Vagina (tissue), 2 donors: ENCODE measurements at regions not wholly inside any gene's neighbourhood (a gene's known extent, or its start where the extent isn't known, plus 50 kb on each side); places are given as distances from the start of the nearest gene placed in this dataset.

Experiments
- DNase-seq, 2 donors: peaks; one replicate each; pipeline ENCODE4 v3.0.0-alpha.2; 2017; ENCODE audit errors: extremely low spot score in 2 of 2
- H3K27ac ChIP-seq: fragments of 200-600 bp; sonication (generic); one replicate; pipeline ENCODE4 v1.5.1; 2019
- H3K27me3 ChIP-seq: fragments of 200-600 bp; sonication (generic); one replicate; pipeline ENCODE4 v1.5.1; 2019
- H3K36me3 ChIP-seq, 2 donors: fragments of 200-600 bp; sonication (generic); one replicate each; pipeline ENCODE4 v1.5.1; 2017 to 2019
- H3K4me1 ChIP-seq: fragments of 200-600 bp; sonication (generic); one replicate; pipeline ENCODE4 v1.5.1; 2019
- H3K4me3 ChIP-seq, 2 donors: fragments of 200-600 bp; sonication (generic); 1 replicate in 1 of 2; 2 replicates in 1 of 2; pipeline ENCODE4 v1.5.1; 2016 to 2019
- H3K9me3 ChIP-seq: fragments of 200-600 bp; sonication (generic); one replicate; pipeline ENCODE4 v1.5.1; 2019
- POLR2A ChIP-seq, 2 donors: fragments of 450-650 bp; IDR thresholded peaks; one replicate each; pipeline ENCODE4 v1.6.1; 2017; ENCODE audit warnings: antibody characterized with exemption in 2 of 2, mild to moderate bottlenecking in 2 of 2, moderate library complexity in 2 of 2
- POLR2AphosphoS5 ChIP-seq, 2 donors: sonication (generic); formaldehyde crosslinking; IDR thresholded peaks; one replicate each; pipeline ENCODE4 v1.9.0; 2017; ENCODE audit warnings: antibody characterized with exemption in 2 of 2, mild to moderate bottlenecking in 2 of 2, low read depth in 1 of 2; ENCODE audit not compliant: insufficient read depth in 1 of 2
- intact Hi-C: fragments of 100-400 bp; cut with DNase I; formaldehyde crosslinking; loops from one replicate; pipeline ENCODE4 v1.15.1; 2023
- TF ChIP-seq, protein P1 (sequence below), 3 experiments: fragments of 450-650 bp in 2 of 3; fragments of 200-600 bp in 1 of 3; sonication (generic) in 1 of 3; IDR thresholded peaks; one replicate each; pipeline ENCODE4 v1.5.1; 2017 to 2019; ENCODE audit warnings: antibody characterized with exemption in 3 of 3, mild to moderate bottlenecking in 2 of 3, moderate library complexity in 2 of 3

DNA sequence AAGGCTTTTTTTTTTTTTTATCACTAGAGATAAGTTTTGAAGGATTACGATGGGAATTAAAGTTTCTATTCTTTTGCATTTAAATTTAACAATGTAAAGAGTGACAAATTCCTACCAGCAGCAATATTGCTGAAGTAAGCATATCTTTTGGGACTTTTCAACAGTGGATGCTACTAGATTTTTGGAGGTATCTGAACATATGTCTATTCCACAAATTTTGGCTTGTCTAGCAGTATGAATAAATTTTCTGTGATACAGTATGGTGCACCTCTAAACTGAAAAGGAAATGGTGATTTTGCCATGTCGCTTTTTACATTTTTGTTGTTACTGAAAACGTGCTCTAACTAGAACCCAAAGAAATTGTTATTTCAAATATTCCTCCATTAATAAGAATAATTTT, 368.3 kb upstream of the MANEA start:
- TF ChIP-seq POLR2AphosphoS5 (IDR thresholded peaks at IDR 0.05; ENCODE audit: insufficient read depth in 1 of 2, low read depth in 1 of 2) (no peak), POLR2A (IDR thresholded peaks at IDR 0.05) (no peak)
- TF ChIP-seq, protein P1, sequence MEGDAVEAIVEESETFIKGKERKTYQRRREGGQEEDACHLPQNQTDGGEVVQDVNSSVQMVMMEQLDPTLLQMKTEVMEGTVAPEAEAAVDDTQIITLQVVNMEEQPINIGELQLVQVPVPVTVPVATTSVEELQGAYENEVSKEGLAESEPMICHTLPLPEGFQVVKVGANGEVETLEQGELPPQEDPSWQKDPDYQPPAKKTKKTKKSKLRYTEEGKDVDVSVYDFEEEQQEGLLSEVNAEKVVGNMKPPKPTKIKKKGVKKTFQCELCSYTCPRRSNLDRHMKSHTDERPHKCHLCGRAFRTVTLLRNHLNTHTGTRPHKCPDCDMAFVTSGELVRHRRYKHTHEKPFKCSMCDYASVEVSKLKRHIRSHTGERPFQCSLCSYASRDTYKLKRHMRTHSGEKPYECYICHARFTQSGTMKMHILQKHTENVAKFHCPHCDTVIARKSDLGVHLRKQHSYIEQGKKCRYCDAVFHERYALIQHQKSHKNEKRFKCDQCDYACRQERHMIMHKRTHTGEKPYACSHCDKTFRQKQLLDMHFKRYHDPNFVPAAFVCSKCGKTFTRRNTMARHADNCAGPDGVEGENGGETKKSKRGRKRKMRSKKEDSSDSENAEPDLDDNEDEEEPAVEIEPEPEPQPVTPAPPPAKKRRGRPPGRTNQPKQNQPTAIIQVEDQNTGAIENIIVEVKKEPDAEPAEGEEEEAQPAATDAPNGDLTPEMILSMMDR (IDR thresholded peaks at IDR 0.05), result no peak
- Histone ChIP-seq H3K4me3 (no peak overlapping the region), H3K27me3 (no peaks in the 10 kb centered on the region), H3K9me3 (no peaks in the 10 kb centered on the region), H3K27ac (no peak overlapping the region), H3K36me3 (no peaks in the 10 kb centered on the region), H3K4me1 (no peaks in the 10 kb centered on the region)
- no peak for DNase-seq
- intact Hi-C loops, result no loop called here

DNA sequence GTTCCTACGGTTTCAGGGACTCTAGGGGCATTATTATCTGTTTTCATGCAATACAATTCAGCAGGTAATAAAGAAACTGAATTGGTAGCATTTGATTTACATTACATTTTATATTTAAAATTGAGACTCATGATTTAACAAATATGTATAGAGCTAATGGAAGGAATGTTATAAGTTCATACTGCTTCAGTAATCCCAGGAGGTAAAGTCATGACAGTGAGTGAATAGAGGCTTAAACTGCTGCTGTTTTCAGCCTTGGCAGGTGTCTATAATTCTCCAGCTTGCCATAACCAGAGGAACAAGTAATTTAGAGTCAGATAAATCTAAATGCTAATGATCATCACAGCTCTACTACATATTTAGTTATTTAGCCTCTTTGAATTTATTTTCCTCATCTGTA, 360.8 kb upstream of the MANEA start:
- DNase-seq, result no peak
- Histone ChIP-seq H3K27ac (no peak overlapping the region), H3K36me3 (no peaks in the 10 kb centered on the region), H3K9me3 (no peaks in the 10 kb centered on the region), H3K27me3 (no peaks in the 10 kb centered on the region), H3K4me1 (no peaks in the 10 kb centered on the region), H3K4me3 (no peak overlapping the region)
- TF ChIP-seq, protein P1 (IDR thresholded peaks at IDR 0.05), result no peak
- intact Hi-C loops, result no loop called here

DNA sequence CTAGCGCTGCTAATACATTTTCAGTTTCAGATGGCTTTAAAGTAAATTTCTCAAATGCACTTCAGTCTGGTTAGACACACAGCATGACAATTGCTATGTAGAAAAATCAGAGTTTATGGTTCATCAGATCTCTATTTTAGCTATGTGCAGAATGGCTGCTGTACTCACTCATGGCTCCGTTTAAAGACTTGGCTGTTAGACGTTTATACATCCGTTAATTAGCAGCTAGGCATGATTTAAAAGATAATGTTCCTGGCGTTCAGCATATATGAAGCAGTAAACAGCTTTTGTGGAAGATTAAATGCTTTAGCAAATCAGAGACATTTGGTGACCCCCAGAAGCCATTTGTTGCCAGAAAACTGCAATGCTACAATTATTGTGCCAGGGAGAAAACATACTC, 350.0 kb upstream of the MANEA start:
- Histone ChIP-seq H3K27me3 (no peaks in the 10 kb centered on the region), H3K4me3 (no peak overlapping the region), H3K4me1 (no peaks in the 10 kb centered on the region), H3K36me3 (no peaks in the 10 kb centered on the region), H3K9me3 (no peaks in the 10 kb centered on the region), H3K27ac (no peak overlapping the region)
- DNase-seq, result no peak
- TF ChIP-seq POLR2AphosphoS5 (IDR thresholded peaks at IDR 0.05; ENCODE audit: insufficient read depth in 1 of 2, low read depth in 1 of 2) (no peak), POLR2A (IDR thresholded peaks at IDR 0.05) (no peak)
- TF ChIP-seq, protein P1 (IDR thresholded peaks at IDR 0.05), result no peak
- intact Hi-C loops, result no loop called here

DNA sequence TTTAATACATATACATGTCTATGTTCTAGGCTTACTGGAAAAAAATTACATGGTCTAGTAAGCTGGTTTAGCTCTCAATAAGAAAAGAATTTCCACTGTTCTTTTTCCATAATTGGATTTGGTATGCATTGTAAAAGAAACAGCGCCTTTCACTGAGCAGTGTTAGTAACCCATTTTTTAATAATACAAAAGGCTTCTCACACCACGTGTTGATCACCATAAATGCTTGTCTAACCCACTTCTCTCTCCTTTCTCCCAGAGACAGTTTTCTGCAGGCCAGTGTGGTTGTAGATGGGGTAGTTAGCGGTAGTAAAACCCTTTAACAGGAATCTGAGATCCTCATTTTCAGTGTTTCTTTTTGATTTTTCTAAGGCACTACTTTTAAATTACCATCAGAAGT, 348.7 kb upstream of the MANEA start:
- Histone ChIP-seq H3K36me3 (no peaks in the 10 kb centered on the region), H3K4me3 (no peak overlapping the region), H3K9me3 (no peaks in the 10 kb centered on the region), H3K27me3 (no peaks in the 10 kb centered on the region), H3K4me1 (no peaks in the 10 kb centered on the region), H3K27ac (no peak overlapping the region)
- DNase-seq, result no peak
- TF ChIP-seq POLR2AphosphoS5 (IDR thresholded peaks at IDR 0.05; ENCODE audit: insufficient read depth in 1 of 2, low read depth in 1 of 2) (no peak), POLR2A (IDR thresholded peaks at IDR 0.05) (no peak)
- TF ChIP-seq, protein P1 (IDR thresholded peaks at IDR 0.05), result no peak
- intact Hi-C loops, result no loop called here

DNA sequence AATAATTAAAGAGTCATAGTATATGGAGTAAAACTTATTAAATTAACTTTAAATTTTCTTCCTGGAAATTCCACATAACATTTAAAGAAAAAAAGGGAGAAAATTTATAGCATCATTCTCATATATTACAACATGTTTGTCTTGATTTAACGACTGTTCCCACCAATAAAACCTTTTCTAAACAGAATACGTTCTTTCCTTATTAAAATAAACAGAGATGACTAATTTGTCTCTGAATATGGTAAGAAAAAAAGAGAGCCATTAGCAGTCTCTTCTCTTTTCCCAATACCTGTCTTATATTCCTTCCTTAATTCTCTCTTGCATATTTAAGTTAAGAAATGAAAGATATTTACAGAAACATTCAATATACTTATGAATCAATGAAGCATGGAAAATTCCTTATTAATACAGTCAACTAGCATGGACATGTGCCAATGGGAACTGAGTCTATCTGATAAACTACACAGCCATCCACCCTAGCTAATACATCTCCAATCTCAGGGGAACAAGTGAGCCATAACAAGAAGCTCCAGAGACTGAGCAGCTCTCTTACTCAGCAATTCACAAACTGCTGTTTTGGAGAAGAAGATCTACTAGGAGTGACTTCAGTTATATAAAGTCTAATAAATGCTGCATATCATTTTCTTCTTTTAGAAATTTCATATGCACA, 347.1 kb upstream of the MANEA start:
- Histone ChIP-seq H3K4me1 (no peaks in the 10 kb centered on the region), H3K36me3 (no peaks in the 10 kb centered on the region), H3K4me3 (no peak overlapping the region), H3K27me3 (no peaks in the 10 kb centered on the region), H3K9me3 (no peaks in the 10 kb centered on the region), H3K27ac (no peak overlapping the region)
- TF ChIP-seq, protein P1 (IDR thresholded peaks at IDR 0.05), result no peak
- no peak for TF ChIP-seq POLR2A (IDR thresholded peaks at IDR 0.05)
- TF ChIP-seq POLR2AphosphoS5 (IDR thresholded peaks at IDR 0.05; ENCODE audit: insufficient read depth in 1 of 2, low read depth in 1 of 2), result no peak
- intact Hi-C loops, result no loop called here
- DNase-seq, result no peak
